Tibial nerve (tissue), 4 donors: ENCODE measurements at regions not wholly inside any gene's neighbourhood (a gene's known extent, or its start where the extent isn't known, plus 50 kb on each side); places are given as distances from the start of the nearest gene placed in this dataset.

Experiments
- DNase-seq, 2 donors: peaks; one replicate each; pipeline ENCODE4 v3.0.0-alpha.2; 2019; ENCODE audit warnings: low spot score in 2 of 2
- H3K27ac ChIP-seq, 4 donors: fragments of 200-600 bp; sonication (generic) in 3 of 4; one replicate each; pipeline ENCODE4 v1.5.1; 2017 to 2019; ENCODE audit warnings: mild to moderate bottlenecking in 1 of 4
- H3K27me3 ChIP-seq, 2 donors: fragments of 200-600 bp; sonication (generic) in 1 of 2; one replicate each; pipeline versions ENCODE4 v1.5.1 to v1.6.0; 2017 to 2019
- H3K36me3 ChIP-seq, 3 donors: fragments of 200-600 bp; sonication (generic); one replicate each; pipeline ENCODE4 v1.5.1; 2018 to 2019
- H3K4me1 ChIP-seq, 4 donors: fragments of 200-600 bp; sonication (generic) in 3 of 4; one replicate each; pipeline ENCODE4 v1.5.1; 2017 to 2019
- H3K4me3 ChIP-seq, 4 donors: fragments of 200-600 bp; sonication (generic) in 3 of 4; one replicate each; pipeline ENCODE4 v1.5.1; 2017 to 2019; ENCODE audit warnings: mild to moderate bottlenecking in 1 of 4, moderate library complexity in 1 of 4
- H3K9me3 ChIP-seq, 4 donors: fragments of 200-600 bp; sonication (generic) in 3 of 4; one replicate each; pipeline ENCODE4 v1.5.1; 2017 to 2019
- CTCF ChIP-seq, 5 experiments: fragments of 200-600 bp in 3 of 5; fragments of 450-650 bp in 2 of 5; sonication (generic) in 3 of 5; IDR thresholded peaks; one replicate each; pipeline ENCODE4 v1.5.1; 2016 to 2019; ENCODE audit warnings: antibody characterized with exemption in 5 of 5, mild to moderate bottlenecking in 3 of 5, moderate library complexity in 2 of 5
- EP300 ChIP-seq, 2 donors: sonication (generic); formaldehyde crosslinking; IDR thresholded peaks; one replicate each; pipeline ENCODE4 v1.6.1; 2017; ENCODE audit warnings: antibody characterized with exemption in 2 of 2, mild to moderate bottlenecking in 1 of 2
- POLR2A ChIP-seq, 2 donors: fragments of 450-650 bp; IDR thresholded peaks; one replicate each; pipeline ENCODE4 v1.6.1; 2017; ENCODE audit warnings: antibody characterized with exemption in 2 of 2, mild to moderate bottlenecking in 2 of 2, moderate library complexity in 2 of 2
- WGBS, 2 donors: methylation state at CpG; one replicate each; pipeline ENCODE4 v1.1.5; 2018; 5-methylcytosine and 5-hydroxymethylcytosine counted together

GRCh38 chr14:82047777-82048470 lies 514.3 kb upstream of the SEL1L start:
- no peak for DNase-seq
- H3K4me3 ChIP-seq = no peak overlapping the region
- H3K4me1 ChIP-seq = peaks cover 0 to 16% (median 0%) of the 10 kb centered on the region in 4 donors
- H3K9me3 ChIP-seq = no peaks in the 10 kb centered on the region
- TF ChIP-seq CTCF (IDR thresholded peaks at IDR 0.05) (no peak), EP300 (IDR thresholded peaks at IDR 0.05) (no peak), POLR2A (IDR thresholded peaks at IDR 0.05) (no peak)
- no peaks in the 10 kb centered on the region for H3K36me3 ChIP-seq
- H3K27me3 ChIP-seq = no peaks in the 10 kb centered on the region
- WGBS, 2 donors = 26 to 54% methylated on average over 1 of the region's 1 CpG
- peak overlapping the region in 2 of 4 donors; percentile 67 to 80 for H3K27ac ChIP-seq

GRCh38 chr14:82052778-82053177 lies 519.1 kb upstream of the SEL1L start:
- TF ChIP-seq CTCF (IDR thresholded peaks at IDR 0.05) (no peak), POLR2A (IDR thresholded peaks at IDR 0.05) (no peak), EP300 (IDR thresholded peaks at IDR 0.05) (no peak)
- no peaks in the 10 kb centered on the region for H3K27me3 ChIP-seq
- H3K27ac ChIP-seq = no peak overlapping the region
- H3K9me3 ChIP-seq = no peaks in the 10 kb centered on the region
- H3K4me3 ChIP-seq = no peak overlapping the region
- no peaks in the 10 kb centered on the region for H3K36me3 ChIP-seq
- peaks cover 0 to 9% (median 0%) of the 10 kb centered on the region in 4 donors for H3K4me1 ChIP-seq
- DNase-seq = no peak

GRCh38 chr14:82055515-82056115 lies 522.0 kb upstream of the SEL1L start:
- H3K27me3 ChIP-seq = no peaks in the 10 kb centered on the region
- H3K4me1 ChIP-seq = peaks cover 0 to 9% (median 0%) of the 10 kb centered on the region in 4 donors
- H3K9me3 ChIP-seq = no peaks in the 10 kb centered on the region
- H3K36me3 ChIP-seq = no peaks in the 10 kb centered on the region
- peak overlapping the region in 2 of 4 donors; percentile 35 to 51 for H3K27ac ChIP-seq
- TF ChIP-seq EP300 (IDR thresholded peaks at IDR 0.05) = no peak
- TF ChIP-seq POLR2A (IDR thresholded peaks at IDR 0.05) = no peak
- no peak for TF ChIP-seq CTCF (IDR thresholded peaks at IDR 0.05)
- WGBS, 2 donors = 35 to 36% methylated on average over 1 of the region's 1 CpG
- no peak overlapping the region for H3K4me3 ChIP-seq
- no peak for DNase-seq

GRCh38 chr14:82060219-82060618 lies 526.6 kb upstream of the SEL1L start:
- WGBS, 2 donors = 43 to 44% methylated on average over 3 of the region's 3 CpGs
- DNase-seq = no peak
- TF ChIP-seq EP300 (IDR thresholded peaks at IDR 0.05) = no peak
- TF ChIP-seq CTCF (IDR thresholded peaks at IDR 0.05) = no peak
- TF ChIP-seq POLR2A (IDR thresholded peaks at IDR 0.05) = no peak
- H3K27ac ChIP-seq = no peak overlapping the region
- no peaks in the 10 kb centered on the region for H3K36me3 ChIP-seq
- H3K27me3 ChIP-seq = no peaks in the 10 kb centered on the region
- H3K9me3 ChIP-seq = no peaks in the 10 kb centered on the region
- H3K4me3 ChIP-seq = no peak overlapping the region
- peaks cover 0 to 9% (median 0%) of the 10 kb centered on the region in 4 donors for H3K4me1 ChIP-seq

- no peak for TF ChIP-seq EP300 (IDR thresholded peaks at IDR 0.05)
- TF ChIP-seq POLR2A (IDR thresholded peaks at IDR 0.05) = no peak
- no peak for TF ChIP-seq CTCF (IDR thresholded peaks at IDR 0.05)
- WGBS, 2 donors = 59 to 65% methylated on average over 11 of the region's 11 CpGs
These were observed 533.7 kb upstream of the SEL1L start for GRCh38 chr14:82067221-82067875.

More at GRCh38 chr14:82067221-82067875, 533.7 kb upstream of the SEL1L start:
- no peak for DNase-seq
- Histone ChIP-seq H3K27me3 (no peaks in the 10 kb centered on the region), H3K27ac (no peak overlapping the region), H3K4me1 (no peaks in the 10 kb centered on the region), H3K4me3 (no peak overlapping the region), H3K36me3 (no peaks in the 10 kb centered on the region), H3K9me3 (no peaks in the 10 kb centered on the region)
